AG09319 (cell line): ENCODE measurements at regions not wholly inside any gene's neighbourhood (a gene's known extent, or its start where the extent isn't known, plus 50 kb on each side); places are given as distances from the start of the nearest gene placed in this dataset.
A peak's percentile ranks its signal among the peaks of the same experiment; 100 is the strongest.

Source experiments
- DNase-seq: peaks from one replicate; pipeline ENCODE4 v3.0.0-alpha.2; 2010; ENCODE audit warnings: low read depth; ENCODE audit errors: extremely low read depth
- CTCF ChIP-seq: IDR thresholded peaks from 2 replicates; pipeline ENCODE4 v1.5.1; 2011; ENCODE audit warnings: low read depth, mild to moderate bottlenecking, inconsistent platforms, low read length, moderate library complexity

- DNase-seq = peak; percentile 25
- no peak for TF ChIP-seq CTCF
Observed at GRCh38 chr5:74949976-74950375, 83.8 kb upstream of the FAM169A start.

GRCh38 chr5:74948031-74948546, 81.9 kb upstream of the FAM169A start:
- no peak for TF ChIP-seq CTCF
- DNase-seq = no peak

GRCh38 chr5:74946471-74946870, 80.3 kb upstream of the FAM169A start:
- DNase-seq = no peak
- no peak for TF ChIP-seq CTCF

GRCh38 chr5:74945561-74946165, 79.5 kb upstream of the FAM169A start:
- DNase-seq = no peak
- TF ChIP-seq CTCF = no peak

- TF ChIP-seq CTCF = no peak
Observed at GRCh38 chr5:74943905-74944304, 77.7 kb upstream of the FAM169A start.

GRCh38 chr5:74942622-74943286, 76.6 kb upstream of the FAM169A start:
- TF ChIP-seq CTCF = no peak
- DNase-seq = no peak

More at GRCh38 chr5:74943905-74944304, 77.7 kb upstream of the FAM169A start:
- DNase-seq = no peak

GRCh38 chr5:74940782-74941353, 74.7 kb upstream of the FAM169A start:
- no peak for TF ChIP-seq CTCF
- no peak for DNase-seq
